Panc1 (cell line): ENCODE measurements at regions not wholly inside any gene's neighbourhood (a gene's known extent, or its start where the extent isn't known, plus 50 kb on each side); places are given as distances from the start of the nearest gene placed in this dataset.

Experiments
- POLR2AphosphoS5 ChIP-seq: IDR thresholded peaks from 2 replicates; pipeline ENCODE4 v1.6.1; 2012; ENCODE audit warnings: mild to moderate bottlenecking, low read depth, low read length, moderate library complexity
- SIN3A ChIP-seq: IDR thresholded peaks from 2 replicates; pipeline ENCODE4 v1.6.1; 2012; ENCODE audit warnings: low read depth, mild to moderate bottlenecking, low read length, moderate library complexity, borderline replicate concordance; ENCODE audit not compliant: insufficient read depth
- TCF7L2 ChIP-seq: IDR thresholded peaks from 2 replicates; pipeline ENCODE4 v1.6.1; 2011; ENCODE audit warnings: mild to moderate bottlenecking, low read depth, low read length, inconsistent platforms
- TF ChIP-seq, protein P1 (sequence below): fragments of 450-650 bp; IDR thresholded peaks from 2 replicates; pipeline ENCODE4 v1.5.1; 2017; ENCODE audit warnings: mild to moderate bottlenecking

GRCh38 chr1:118275472-118276115 lies 90.6 kb upstream of the SPAG17 start:
- TF ChIP-seq TCF7L2 (no peak), POLR2AphosphoS5 (no peak), SIN3A (no peak)
- TF ChIP-seq, protein P1, sequence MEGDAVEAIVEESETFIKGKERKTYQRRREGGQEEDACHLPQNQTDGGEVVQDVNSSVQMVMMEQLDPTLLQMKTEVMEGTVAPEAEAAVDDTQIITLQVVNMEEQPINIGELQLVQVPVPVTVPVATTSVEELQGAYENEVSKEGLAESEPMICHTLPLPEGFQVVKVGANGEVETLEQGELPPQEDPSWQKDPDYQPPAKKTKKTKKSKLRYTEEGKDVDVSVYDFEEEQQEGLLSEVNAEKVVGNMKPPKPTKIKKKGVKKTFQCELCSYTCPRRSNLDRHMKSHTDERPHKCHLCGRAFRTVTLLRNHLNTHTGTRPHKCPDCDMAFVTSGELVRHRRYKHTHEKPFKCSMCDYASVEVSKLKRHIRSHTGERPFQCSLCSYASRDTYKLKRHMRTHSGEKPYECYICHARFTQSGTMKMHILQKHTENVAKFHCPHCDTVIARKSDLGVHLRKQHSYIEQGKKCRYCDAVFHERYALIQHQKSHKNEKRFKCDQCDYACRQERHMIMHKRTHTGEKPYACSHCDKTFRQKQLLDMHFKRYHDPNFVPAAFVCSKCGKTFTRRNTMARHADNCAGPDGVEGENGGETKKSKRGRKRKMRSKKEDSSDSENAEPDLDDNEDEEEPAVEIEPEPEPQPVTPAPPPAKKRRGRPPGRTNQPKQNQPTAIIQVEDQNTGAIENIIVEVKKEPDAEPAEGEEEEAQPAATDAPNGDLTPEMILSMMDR, result no peak
